ENCODE measurements at regions not wholly inside any gene's neighbourhood (a gene's known extent, or its start where the extent isn't known, plus 50 kb on each side); places are given as distances from the start of the nearest gene placed in this dataset.

- DNase-seq: no peak
Measured at GRCh38 chr4:181289198-181289597, 954.0 kb upstream of the TENM3 start.

GRCh38 chr4:181291615-181292014, 951.6 kb upstream of the TENM3 start:
- DNase-seq: no peak

- no peak for DNase-seq
Measured at GRCh38 chr4:181293014-181293413, 950.2 kb upstream of the TENM3 start.

GRCh38 chr4:181293541-181293940, 949.7 kb upstream of the TENM3 start:
- DNase-seq: no peak

- no peak for DNase-seq
Measured at GRCh38 chr4:181294421-181294820, 948.8 kb upstream of the TENM3 start.

GRCh38 chr4:181301735-181302710, 941.2 kb upstream of the TENM3 start:
- peak; percentile 10 for DNase-seq

- DNase-seq: no peak
Measured at GRCh38 chr4:181307824-181308223, 935.4 kb upstream of the TENM3 start.

- DNase-seq: no peak
Measured at GRCh38 chr4:181308476-181309312, 934.5 kb upstream of the TENM3 start.

- DNase-seq: no peak
Measured at GRCh38 chr4:181312066-181312465, 931.1 kb upstream of the TENM3 start.

GRCh38 chr4:181319629-181320028, 923.6 kb upstream of the TENM3 start:
- no peak for DNase-seq

- DNase-seq: no peak
Measured at GRCh38 chr4:181323061-181323460, 920.1 kb upstream of the TENM3 start.

- DNase-seq: no peak
Measured at GRCh38 chr4:181330654-181331201, 912.5 kb upstream of the TENM3 start.

GRCh38 chr4:181331214-181331613, 912.0 kb upstream of the TENM3 start:
- DNase-seq: no peak

GRCh38 chr4:181345931-181346330, 897.3 kb upstream of the TENM3 start:
- no peak for DNase-seq

GRCh38 chr4:181350615-181351415, 892.4 kb upstream of the TENM3 start:
- DNase-seq: no peak

- DNase-seq: no peak
Measured at GRCh38 chr4:181364504-181364903, 878.7 kb upstream of the TENM3 start.

- DNase-seq: no peak
Measured at GRCh38 chr4:181365671-181366070, 877.5 kb upstream of the TENM3 start.

GRCh38 chr4:181372014-181372413, 871.2 kb upstream of the TENM3 start:
- DNase-seq: no peak

GRCh38 chr4:181376058-181376457, 867.1 kb upstream of the TENM3 start:
- DNase-seq: no peak

GRCh38 chr4:181388061-181388460, 855.1 kb upstream of the TENM3 start:
- DNase-seq: no peak

GRCh38 chr4:181416966-181417365, 826.2 kb upstream of the TENM3 start:
- DNase-seq: no peak

GRCh38 chr4:181418496-181418895, 824.7 kb upstream of the TENM3 start:
- DNase-seq: no peak

GRCh38 chr4:181420950-181421349, 822.3 kb upstream of the TENM3 start:
- no peak for DNase-seq
